Astrocyte (in vitro differentiated cells and primary cell): ENCODE measurements at regions not wholly inside any gene's neighbourhood (a gene's known extent, or its start where the extent isn't known, plus 50 kb on each side); places are given as distances from the start of the nearest gene placed in this dataset.

Source experiments
- CTCF ChIP-seq: IDR thresholded peaks from 2 replicates; pipeline ENCODE4 v1.5.1; 2011; ENCODE audit warnings: low read depth, mild to moderate bottlenecking, inconsistent platforms, low read length, moderate library complexity; ENCODE audit not compliant: insufficient read depth
- EZH2 ChIP-seq: IDR thresholded peaks from 2 replicates; pipeline ENCODE4 v1.6.1; 2012; ENCODE audit warnings: mild to moderate bottlenecking, low read length, inconsistent platforms; ENCODE audit not compliant: insufficient read depth

- TF ChIP-seq CTCF (no peak), EZH2 (no peak)
Observed at GRCh38 chr9:1490341-1491232, 440.4 kb downstream of the DMRT2 start.
